IPS DF 4.7 (cell line): ENCODE measurements at regions not wholly inside any gene's neighbourhood (a gene's known extent, or its start where the extent isn't known, plus 50 kb on each side); places are given as distances from the start of the nearest gene placed in this dataset.

Experiments used
- DNase-seq: peaks from one replicate; pipeline ENCODE4 v3.0.0-alpha.2; 2013; ENCODE audit warnings: low spot score; ENCODE audit errors: extremely low read depth

- DNase-seq: no peak
Observed at GRCh38 chr6:111957623-111958315, 84.5 kb upstream of the FYN start.

- DNase-seq: no peak
Observed at GRCh38 chr6:111958534-111958933, 85.3 kb upstream of the FYN start.

GRCh38 chr6:111959766-111960165 is 86.5 kb upstream of the FYN start:
- no peak for DNase-seq

GRCh38 chr6:111967131-111967530 is 86.8 kb upstream of the CCN6 start:
- DNase-seq: no peak

- DNase-seq: no peak
Observed at GRCh38 chr6:111970426-111970825, 83.5 kb upstream of the CCN6 start.

- no peak for DNase-seq
Observed at GRCh38 chr6:111971181-111971841, 82.6 kb upstream of the CCN6 start.

- no peak for DNase-seq
Observed at GRCh38 chr6:111971866-111972532, 81.9 kb upstream of the CCN6 start.

GRCh38 chr6:111972745-111973117 is 81.2 kb upstream of the CCN6 start:
- DNase-seq: no peak

GRCh38 chr6:111973118-111973761 is 80.7 kb upstream of the CCN6 start:
- DNase-seq: no peak

GRCh38 chr6:111973927-111974639 is 79.8 kb upstream of the CCN6 start:
- DNase-seq: no peak

- DNase-seq: no peak
Observed at GRCh38 chr6:111975466-111975865, 78.4 kb upstream of the CCN6 start.

- no peak for DNase-seq
Observed at GRCh38 chr6:111976139-111976538, 77.8 kb upstream of the CCN6 start.

GRCh38 chr6:111978532-111979149 is 75.3 kb upstream of the CCN6 start:
- no peak for DNase-seq

- DNase-seq: no peak
Observed at GRCh38 chr6:111979633-111980032, 74.3 kb upstream of the CCN6 start.

GRCh38 chr6:111980143-111980542 is 73.8 kb upstream of the CCN6 start:
- no peak for DNase-seq

- DNase-seq: no peak
Observed at GRCh38 chr6:111980971-111981840, 72.7 kb upstream of the CCN6 start.

GRCh38 chr6:111982681-111983080 is 71.2 kb upstream of the CCN6 start:
- DNase-seq: no peak

- no peak for DNase-seq
Observed at GRCh38 chr6:111983193-111983592, 70.7 kb upstream of the CCN6 start.

- no peak for DNase-seq
Observed at GRCh38 chr6:111984081-111984480, 69.8 kb upstream of the CCN6 start.

- no peak for DNase-seq
Observed at GRCh38 chr6:111984516-111985201, 69.2 kb upstream of the CCN6 start.
